ENCODE measurements at regions not wholly inside any gene's neighbourhood (a gene's known extent, or its start where the extent isn't known, plus 50 kb on each side); places are given as distances from the start of the nearest gene placed in this dataset.

DNA sequence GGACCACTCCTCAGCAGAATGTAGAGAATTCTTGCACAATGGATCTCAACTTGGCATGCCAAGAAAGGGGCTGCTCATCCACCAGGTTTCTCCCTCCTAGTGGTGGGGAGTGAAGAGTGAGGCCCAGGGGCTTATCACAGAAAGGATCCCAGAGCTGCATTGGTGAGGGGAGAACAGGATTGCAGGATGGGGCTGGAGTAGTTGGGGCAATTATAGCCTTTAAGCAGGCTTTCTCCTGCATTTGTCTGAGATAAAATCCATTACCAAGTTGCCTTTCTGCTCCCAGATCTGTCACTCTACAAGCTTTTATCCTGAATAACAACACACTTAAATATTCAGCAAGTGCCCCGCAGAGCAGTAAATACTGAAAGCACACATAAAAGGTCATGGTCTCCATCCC is 130.8 kb upstream of the CES5A start:
- H3K36me3 ChIP-seq (ENCODE audit: control insufficient read depth in 2 of 2, insufficient read depth in 1 of 2, low read length in 2 of 2), result no peaks in the 10 kb centered on the region
- TF ChIP-seq ZNF548 (tag by site-specific recombination; IDR thresholded peaks at IDR 0.05), result no peak
- TF ChIP-seq, protein P1, sequence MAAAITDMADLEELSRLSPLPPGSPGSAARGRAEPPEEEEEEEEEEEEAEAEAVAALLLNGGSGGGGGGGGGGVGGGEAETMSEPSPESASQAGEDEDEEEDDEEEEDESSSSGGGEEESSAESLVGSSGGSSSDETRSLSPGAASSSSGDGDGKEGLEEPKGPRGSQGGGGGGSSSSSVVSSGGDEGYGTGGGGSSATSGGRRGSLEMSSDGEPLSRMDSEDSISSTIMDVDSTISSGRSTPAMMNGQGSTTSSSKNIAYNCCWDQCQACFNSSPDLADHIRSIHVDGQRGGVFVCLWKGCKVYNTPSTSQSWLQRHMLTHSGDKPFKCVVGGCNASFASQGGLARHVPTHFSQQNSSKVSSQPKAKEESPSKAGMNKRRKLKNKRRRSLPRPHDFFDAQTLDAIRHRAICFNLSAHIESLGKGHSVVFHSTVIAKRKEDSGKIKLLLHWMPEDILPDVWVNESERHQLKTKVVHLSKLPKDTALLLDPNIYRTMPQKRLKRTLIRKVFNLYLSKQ (tag by site-specific recombination; IDR thresholded peaks at IDR 0.05; ENCODE audit: borderline replicate concordance), result no peak
- H3K27ac ChIP-seq (ENCODE audit: extremely low read depth, low read depth, low read length), result no peak overlapping the region
- H3K4me1 ChIP-seq (ENCODE audit: control insufficient read depth, insufficient read depth, low read length), result no peaks in the 10 kb centered on the region
- ChIA-PET POLR2A (no interaction called here), CTCF (no interaction called here)
- no peak overlapping the region for H3K4me3 ChIP-seq (ENCODE audit: low read depth, low read length)
- no peaks in the 10 kb centered on the region for H3K9me3 ChIP-seq (ENCODE audit: control insufficient read depth, insufficient read depth, low read depth, low read length)

DNA sequence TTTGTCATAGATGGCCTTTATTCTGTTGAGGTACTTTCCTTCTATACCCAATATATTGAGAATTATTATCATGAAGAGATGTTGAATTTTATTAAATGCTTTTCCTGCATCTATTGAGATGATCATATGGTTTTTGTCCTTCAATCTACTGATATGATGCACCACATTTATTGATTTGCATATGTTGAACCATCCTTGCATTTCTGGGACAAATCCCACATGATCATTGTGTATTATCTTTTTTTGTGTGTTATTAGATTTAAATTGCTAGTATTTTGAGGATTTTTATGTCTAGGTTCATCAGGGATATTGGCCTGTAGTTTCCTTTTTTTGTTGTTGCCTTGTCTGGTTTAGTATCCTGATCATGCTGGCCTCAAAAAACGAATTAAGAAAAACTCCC is 124.5 kb upstream of the CES5A start:
- no peak for TF ChIP-seq KLF1 (tag by site-specific recombination; IDR thresholded peaks at IDR 0.05)
- no peak for TF ChIP-seq ZNF704 (tag by site-specific recombination; IDR thresholded peaks at IDR 0.05)
- no peak for TF ChIP-seq OVOL3 (tag by site-specific recombination; IDR thresholded peaks at IDR 0.05)
- TF ChIP-seq ZFP69B (tag by site-specific recombination; IDR thresholded peaks at IDR 0.05), result no peak
- TF ChIP-seq ZNF366 (tag by site-specific recombination; conservative IDR thresholded peaks at IDR 0.05), result no peak
- TF ChIP-seq, protein P2, sequence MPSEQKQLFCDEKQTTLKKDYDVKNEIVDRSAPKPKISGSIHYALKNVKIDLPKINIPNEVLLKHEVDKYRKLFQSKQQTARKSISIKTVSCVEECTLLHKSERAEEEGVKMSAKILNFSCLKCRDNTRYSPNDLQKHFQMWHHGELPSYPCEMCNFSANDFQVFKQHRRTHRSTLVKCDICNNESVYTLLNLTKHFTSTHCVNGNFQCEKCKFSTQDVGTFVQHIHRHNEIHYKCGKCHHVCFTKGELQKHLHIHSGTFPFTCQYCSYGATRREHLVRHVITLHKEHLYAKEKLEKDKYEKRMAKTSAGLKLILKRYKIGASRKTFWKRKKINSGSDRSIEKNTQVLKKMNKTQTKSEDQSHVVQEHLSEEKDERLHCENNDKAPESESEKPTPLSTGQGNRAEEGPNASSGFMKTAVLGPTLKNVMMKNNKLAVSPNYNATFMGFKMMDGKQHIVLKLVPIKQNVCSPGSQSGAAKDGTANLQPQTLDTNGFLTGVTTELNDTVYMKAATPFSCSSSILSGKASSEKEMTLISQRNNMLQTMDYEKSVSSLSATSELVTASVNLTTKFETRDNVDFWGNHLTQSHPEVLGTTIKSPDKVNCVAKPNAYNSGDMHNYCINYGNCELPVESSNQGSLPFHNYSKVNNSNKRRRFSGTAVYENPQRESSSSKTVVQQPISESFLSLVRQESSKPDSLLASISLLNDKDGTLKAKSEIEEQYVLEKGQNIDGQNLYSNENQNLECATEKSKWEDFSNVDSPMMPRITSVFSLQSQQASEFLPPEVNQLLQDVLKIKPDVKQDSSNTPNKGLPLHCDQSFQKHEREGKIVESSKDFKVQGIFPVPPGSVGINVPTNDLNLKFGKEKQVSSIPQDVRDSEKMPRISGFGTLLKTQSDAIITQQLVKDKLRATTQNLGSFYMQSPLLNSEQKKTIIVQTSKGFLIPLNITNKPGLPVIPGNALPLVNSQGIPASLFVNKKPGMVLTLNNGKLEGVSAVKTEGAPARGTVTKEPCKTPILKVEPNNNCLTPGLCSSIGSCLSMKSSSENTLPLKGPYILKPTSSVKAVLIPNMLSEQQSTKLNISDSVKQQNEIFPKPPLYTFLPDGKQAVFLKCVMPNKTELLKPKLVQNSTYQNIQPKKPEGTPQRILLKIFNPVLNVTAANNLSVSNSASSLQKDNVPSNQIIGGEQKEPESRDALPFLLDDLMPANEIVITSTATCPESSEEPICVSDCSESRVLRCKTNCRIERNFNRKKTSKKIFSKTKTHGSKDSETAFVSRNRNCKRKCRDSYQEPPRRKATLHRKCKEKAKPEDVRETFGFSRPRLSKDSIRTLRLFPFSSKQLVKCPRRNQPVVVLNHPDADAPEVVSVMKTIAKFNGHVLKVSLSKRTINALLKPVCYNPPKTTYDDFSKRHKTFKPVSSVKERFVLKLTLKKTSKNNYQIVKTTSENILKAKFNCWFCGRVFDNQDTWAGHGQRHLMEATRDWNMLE (tag by site-specific recombination; conservative IDR thresholded peaks at IDR 0.05; ENCODE audit: low read depth), result no peak
- TF ChIP-seq ZNF214 (tag by site-specific recombination; IDR thresholded peaks at IDR 0.05; ENCODE audit: borderline replicate concordance), result no peak
- no peak for TF ChIP-seq ZNF404 (tag by site-specific recombination; IDR thresholded peaks at IDR 0.05)
- no peak for TF ChIP-seq ZNF26 (tag by site-specific recombination; IDR thresholded peaks at IDR 0.05)
- TF ChIP-seq, protein P3, sequence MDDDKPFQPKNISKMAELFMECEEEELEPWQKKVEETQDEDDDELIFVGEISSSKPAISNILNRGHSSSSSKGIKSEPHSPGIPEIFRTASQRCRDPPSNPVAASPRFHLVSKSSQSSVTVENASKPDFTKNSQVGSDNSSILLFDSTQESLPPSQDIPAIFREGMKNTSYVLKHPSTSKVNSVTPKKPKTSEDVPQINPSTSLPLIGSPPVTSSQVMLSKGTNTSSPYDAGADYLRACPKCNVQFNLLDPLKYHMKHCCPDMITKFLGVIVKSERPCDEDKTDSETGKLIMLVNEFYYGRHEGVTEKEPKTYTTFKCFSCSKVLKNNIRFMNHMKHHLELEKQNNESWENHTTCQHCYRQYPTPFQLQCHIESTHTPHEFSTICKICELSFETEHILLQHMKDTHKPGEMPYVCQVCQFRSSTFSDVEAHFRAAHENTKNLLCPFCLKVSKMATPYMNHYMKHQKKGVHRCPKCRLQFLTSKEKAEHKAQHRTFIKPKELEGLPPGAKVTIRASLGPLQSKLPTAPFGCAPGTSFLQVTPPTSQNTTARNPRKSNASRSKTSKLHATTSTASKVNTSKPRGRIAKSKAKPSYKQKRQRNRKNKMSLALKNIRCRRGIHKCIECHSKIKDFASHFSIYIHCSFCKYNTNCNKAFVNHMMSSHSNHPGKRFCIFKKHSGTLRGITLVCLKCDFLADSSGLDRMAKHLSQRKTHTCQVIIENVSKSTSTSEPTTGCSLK (tag by site-specific recombination; IDR thresholded peaks at IDR 0.05), result no peak
- TF ChIP-seq ZNF580 (tag by site-specific recombination; IDR thresholded peaks at IDR 0.05), result no peak
- no peak for TF ChIP-seq ZNF138 (tag by site-specific recombination; IDR thresholded peaks at IDR 0.05; ENCODE audit: borderline replicate concordance)
- CTCF ChIA-PET, result no interaction called here
- POLR2A ChIA-PET, result no interaction called here
- Histone ChIP-seq H3K9me3 (ENCODE audit: control insufficient read depth, insufficient read depth, low read depth, low read length) (no peaks in the 10 kb centered on the region), H3K27ac (ENCODE audit: extremely low read depth, low read depth, low read length) (no peak overlapping the region), H3K4me1 (ENCODE audit: control insufficient read depth, insufficient read depth, low read length) (no peaks in the 10 kb centered on the region), H3K4me3 (ENCODE audit: low read depth, low read length) (no peak overlapping the region), H3K36me3 (ENCODE audit: control insufficient read depth in 2 of 2, insufficient read depth in 1 of 2, low read length in 2 of 2) (no peaks in the 10 kb centered on the region)
